H9 (cell line): ENCODE measurements at regions not wholly inside any gene's neighbourhood (a gene's known extent, or its start where the extent isn't known, plus 50 kb on each side); places are given as distances from the start of the nearest gene placed in this dataset.

ENCODE experiments used
- DNase-seq: peaks from one replicate; pipeline ENCODE4 v3.0.0-alpha.2; 2017
- H2AFZ ChIP-seq: one replicate; pipeline ENCODE4 v1.6.1; 2013; ENCODE audit warnings: mild to moderate bottlenecking, low read length, control low read depth, moderate library complexity
- H2AK5ac ChIP-seq: 2 replicates; pipeline ENCODE4 v1.6.1; 2013; ENCODE audit warnings: low read length, control low read depth, mixed read lengths; ENCODE audit not compliant: insufficient read length
- H2BK120ac ChIP-seq: one replicate; pipeline ENCODE4 v1.6.1; 2013; ENCODE audit warnings: low read depth, mild to moderate bottlenecking, low read length, control low read depth, inconsistent platforms; ENCODE audit not compliant: poor library complexity, severe bottlenecking
- H2BK12ac ChIP-seq: 2 replicates; pipeline ENCODE4 v1.6.1; 2013; ENCODE audit warnings: low read length, control low read depth, mixed read lengths, low read depth; ENCODE audit not compliant: insufficient read length
- H2BK15ac ChIP-seq: 2 replicates; pipeline ENCODE4 v1.6.1; 2013; ENCODE audit warnings: low read depth, low read length, control low read depth
- H2BK20ac ChIP-seq: one replicate; pipeline ENCODE4 v1.6.1; 2013; ENCODE audit warnings: low read depth, mild to moderate bottlenecking, low read length, control low read depth, inconsistent platforms; ENCODE audit not compliant: poor library complexity, severe bottlenecking
- H2BK5ac ChIP-seq: 2 replicates; pipeline ENCODE4 v1.6.1; 2013; ENCODE audit warnings: low read length, control low read depth, mixed read lengths; ENCODE audit not compliant: insufficient read length
- H3K14ac ChIP-seq: 2 replicates; pipeline ENCODE4 v1.6.1; 2013; ENCODE audit warnings: low read length, control low read depth; ENCODE audit not compliant: insufficient read depth
- H3K18ac ChIP-seq: 2 replicates; pipeline ENCODE4 v1.6.1; 2013; ENCODE audit warnings: low read depth, mild to moderate bottlenecking, mixed read lengths, low read length, control low read depth; ENCODE audit not compliant: insufficient read length
- H3K23ac ChIP-seq: 2 replicates; pipeline ENCODE4 v1.6.1; 2013; ENCODE audit warnings: low read length, control low read depth, mixed read lengths, low read depth; ENCODE audit not compliant: insufficient read length
- H3K23me2 ChIP-seq: 2 replicates; pipeline ENCODE4 v1.6.1; 2013; ENCODE audit warnings: low read depth, mild to moderate bottlenecking, mixed read lengths, low read length, control low read depth; ENCODE audit not compliant: insufficient read length, poor library complexity, severe bottlenecking
- H3K27ac ChIP-seq: 2 replicates; pipeline ENCODE4 v1.5.1; 2013; ENCODE audit warnings: low read length, control low read depth, mixed read lengths, low read depth; ENCODE audit not compliant: insufficient read length
- H3K27me3 ChIP-seq: 2 replicates; pipeline ENCODE4 v1.6.1; 2013; ENCODE audit warnings: low read length, control low read depth, inconsistent platforms; ENCODE audit not compliant: insufficient read depth
- H3K4ac ChIP-seq: 2 replicates; pipeline ENCODE4 v1.6.1; 2013; ENCODE audit warnings: low read depth, mild to moderate bottlenecking, control low read depth, inconsistent platforms, low read length, moderate library complexity
- H3K4me1 ChIP-seq: 2 replicates; pipeline ENCODE4 v1.6.1; 2013; ENCODE audit warnings: low read length, control low read depth, inconsistent platforms; ENCODE audit not compliant: insufficient read depth
- H3K4me2 ChIP-seq: 2 replicates; pipeline ENCODE4 v1.6.1; 2013; ENCODE audit warnings: low read length, control low read depth, mixed read lengths; ENCODE audit not compliant: insufficient read length, insufficient read depth
- H3K56ac ChIP-seq: 2 replicates; pipeline ENCODE4 v1.6.1; 2013; ENCODE audit warnings: low read depth, mild to moderate bottlenecking, mixed read lengths, low read length, control low read depth; ENCODE audit not compliant: insufficient read length
- H3K79me1 ChIP-seq: 2 replicates; pipeline ENCODE4 v1.6.1; 2013; ENCODE audit warnings: low read depth, mild to moderate bottlenecking, moderate library complexity, low read length, control low read depth, inconsistent platforms; ENCODE audit not compliant: insufficient read depth, poor library complexity, severe bottlenecking
- H3K79me2 ChIP-seq: 2 replicates; pipeline ENCODE4 v1.6.1; 2013; ENCODE audit warnings: low read length, control low read depth, inconsistent platforms; ENCODE audit not compliant: insufficient read depth
- H3K9ac ChIP-seq: 2 replicates; pipeline ENCODE4 v1.6.1; 2013; ENCODE audit warnings: low read length, control low read depth, mixed read lengths; ENCODE audit not compliant: insufficient read length; ENCODE audit errors: extremely low read depth
- H3K9me3 ChIP-seq: one replicate; pipeline ENCODE4 v1.6.1; 2013; ENCODE audit warnings: low read depth, low read length, inconsistent platforms; ENCODE audit not compliant: control insufficient read depth
- H3T11ph ChIP-seq: one replicate; pipeline ENCODE4 v1.6.1; 2013; ENCODE audit warnings: mild to moderate bottlenecking, low read length, control low read depth, inconsistent platforms
- H4K20me1 ChIP-seq: one replicate; pipeline ENCODE4 v1.6.1; 2013; ENCODE audit not compliant: control insufficient read depth, insufficient read length, insufficient read depth
- H4K5ac ChIP-seq: 2 replicates; pipeline ENCODE4 v1.6.1; 2013; ENCODE audit warnings: low read depth, mild to moderate bottlenecking, mixed read lengths, low read length, control low read depth; ENCODE audit not compliant: insufficient read length
- H4K8ac ChIP-seq: replicated peaks from 2 replicates; pipeline ENCODE4 v1.6.1; 2013; ENCODE audit warnings: low read length, control low read depth, mixed read lengths, low read depth; ENCODE audit not compliant: insufficient read length
- H4K91ac ChIP-seq: 2 replicates; pipeline ENCODE4 v1.6.1; 2013; ENCODE audit warnings: low read depth, mild to moderate bottlenecking, moderate library complexity, mixed read lengths, low read length, control low read depth; ENCODE audit not compliant: insufficient read length
- H3K27ac Mint-ChIP-seq, 3 experiments: 2 replicates in 2 of 3; 3 replicates in 1 of 3; pipeline ENCODE4 v1.8.0; 2020 to 2021; ENCODE audit warnings: mixed read lengths in 3 of 3, mild to moderate bottlenecking in 1 of 3, moderate library complexity in 1 of 3
- H3K27me3 Mint-ChIP-seq: 2 replicates; pipeline ENCODE4 v1.8.0; 2021; ENCODE audit warnings: low read depth, mild to moderate bottlenecking, moderate library complexity, mixed read lengths
- H3K36me3 Mint-ChIP-seq, 3 experiments: 2 replicates in 2 of 3; 3 replicates in 1 of 3; pipeline ENCODE4 v1.8.0; 2020 to 2021; ENCODE audit warnings: low read depth in 3 of 3, mixed read lengths in 3 of 3; ENCODE audit not compliant: insufficient read depth in 1 of 3
- H3K4me1 Mint-ChIP-seq, 2 experiments: 2 replicates each; pipeline ENCODE4 v1.8.0; 2020; ENCODE audit warnings: mixed read lengths in 2 of 2
- H3K4me3 Mint-ChIP-seq, 2 experiments: 2 replicates in 1 of 2; 3 replicates in 1 of 2; pipeline ENCODE4 v1.8.0; 2020 to 2021; ENCODE audit warnings: mild to moderate bottlenecking in 2 of 2, mixed read lengths in 2 of 2, moderate library complexity in 1 of 2
- H3K9me3 Mint-ChIP-seq, 2 experiments: 2 replicates in 1 of 2; 3 replicates in 1 of 2; pipeline ENCODE4 v1.8.0; 2020; ENCODE audit warnings: mild to moderate bottlenecking in 2 of 2, mixed read lengths in 2 of 2, moderate library complexity in 1 of 2
- WGBS: extraction: QIAGEN DNeasy Blood & Tissue Kit; methylation state at CpG from one replicate; pipeline ENCODE4 v1.1.7; 2013; ENCODE audit warnings: missing lambda C conversion rate, low lambda C conversion rate, mixed read lengths; ENCODE audit not compliant: insufficient read length; ENCODE audit errors: extremely low coverage; 5-methylcytosine and 5-hydroxymethylcytosine counted together
- TF ChIP-seq, protein P1 (sequence below): fragments of 200-600 bp; sonication (generic); conservative IDR thresholded peaks from 3 replicates; pipeline ENCODE4 v1.8.0; 2021; ENCODE audit warnings: antibody characterized with exemption, mild to moderate bottlenecking

DNA sequence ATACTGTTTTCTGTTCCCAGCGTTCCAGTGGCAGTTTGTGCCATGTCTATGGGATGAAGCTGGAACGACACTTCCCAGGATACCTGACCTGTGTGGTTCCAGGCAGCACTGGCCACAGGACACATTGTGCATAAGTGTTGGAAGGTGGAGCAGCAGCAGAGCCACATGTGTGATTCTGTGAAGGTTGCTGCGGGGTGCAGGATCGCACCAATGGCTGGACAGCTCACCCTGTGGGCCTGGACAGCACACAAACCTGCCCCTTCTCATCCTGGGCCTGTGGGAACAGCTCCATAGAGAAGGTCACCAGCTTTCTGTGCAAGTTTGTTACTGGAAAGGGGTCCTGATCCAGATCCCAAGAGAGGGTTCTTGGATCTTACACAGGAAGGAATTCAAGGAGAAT is 252.2 kb upstream of the RAB6C start:
- H3K4me1 Mint-ChIP-seq, result peaks cover 13% of the 10 kb centered on the region in 2 experiments
- TF ChIP-seq, protein P1, sequence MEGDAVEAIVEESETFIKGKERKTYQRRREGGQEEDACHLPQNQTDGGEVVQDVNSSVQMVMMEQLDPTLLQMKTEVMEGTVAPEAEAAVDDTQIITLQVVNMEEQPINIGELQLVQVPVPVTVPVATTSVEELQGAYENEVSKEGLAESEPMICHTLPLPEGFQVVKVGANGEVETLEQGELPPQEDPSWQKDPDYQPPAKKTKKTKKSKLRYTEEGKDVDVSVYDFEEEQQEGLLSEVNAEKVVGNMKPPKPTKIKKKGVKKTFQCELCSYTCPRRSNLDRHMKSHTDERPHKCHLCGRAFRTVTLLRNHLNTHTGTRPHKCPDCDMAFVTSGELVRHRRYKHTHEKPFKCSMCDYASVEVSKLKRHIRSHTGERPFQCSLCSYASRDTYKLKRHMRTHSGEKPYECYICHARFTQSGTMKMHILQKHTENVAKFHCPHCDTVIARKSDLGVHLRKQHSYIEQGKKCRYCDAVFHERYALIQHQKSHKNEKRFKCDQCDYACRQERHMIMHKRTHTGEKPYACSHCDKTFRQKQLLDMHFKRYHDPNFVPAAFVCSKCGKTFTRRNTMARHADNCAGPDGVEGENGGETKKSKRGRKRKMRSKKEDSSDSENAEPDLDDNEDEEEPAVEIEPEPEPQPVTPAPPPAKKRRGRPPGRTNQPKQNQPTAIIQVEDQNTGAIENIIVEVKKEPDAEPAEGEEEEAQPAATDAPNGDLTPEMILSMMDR, result no peak
- no peak overlapping the region for H4K5ac ChIP-seq

More for the DNA sequence above, 252.2 kb upstream of the RAB6C start:
- Histone ChIP-seq H3K23ac (no peak overlapping the region), H4K91ac (no peak overlapping the region), H3K4me2 (no peak overlapping the region), H2BK120ac (no peak overlapping the region), H3K9me3 (no peaks in the 10 kb centered on the region), H3K14ac (no peak overlapping the region; the same call in 1 of the 2 replicates), H2BK15ac (no peak overlapping the region), H4K20me1 (no peaks in the 10 kb centered on the region), H3K4me1 (peaks cover 3% of the 10 kb centered on the region; the same call in 1 of the 2 replicates), H3K18ac (no peak overlapping the region), H3K4ac (no peak overlapping the region), H3K79me2 (no peaks in the 10 kb centered on the region), H3K27ac (no peak overlapping the region), H4K8ac (no peak overlapping the region), H3K27me3 (no peaks in the 10 kb centered on the region), H3T11ph (no peak overlapping the region), H2AK5ac (no peak overlapping the region), H3K9ac (no peak overlapping the region), H3K56ac (no peak overlapping the region), H3K79me1 (no peaks in the 10 kb centered on the region), H2BK12ac (no peak overlapping the region), H2BK20ac (no peak overlapping the region), H2AFZ (no peak overlapping the region), H3K23me2 (no peaks in the 10 kb centered on the region), H2BK5ac (no peak overlapping the region)
- H3K4me3 Mint-ChIP-seq, result no peak overlapping the region
- H3K36me3 Mint-ChIP-seq, result no peaks in the 10 kb centered on the region
- H3K27me3 Mint-ChIP-seq, result no peaks in the 10 kb centered on the region
- no peaks in the 10 kb centered on the region for H3K9me3 Mint-ChIP-seq
- DNase-seq, result no peak
- no peak overlapping the region for H3K27ac Mint-ChIP-seq
- no CpG with 5 or more reads among the region's 4 CpGs for WGBS
